ENCODE measurements at regions not wholly inside any gene's neighbourhood (a gene's known extent, or its start where the extent isn't known, plus 50 kb on each side); places are given as distances from the start of the nearest gene placed in this dataset.
A peak's percentile ranks its signal among the peaks of the same experiment; 100 is the strongest.

DNA sequence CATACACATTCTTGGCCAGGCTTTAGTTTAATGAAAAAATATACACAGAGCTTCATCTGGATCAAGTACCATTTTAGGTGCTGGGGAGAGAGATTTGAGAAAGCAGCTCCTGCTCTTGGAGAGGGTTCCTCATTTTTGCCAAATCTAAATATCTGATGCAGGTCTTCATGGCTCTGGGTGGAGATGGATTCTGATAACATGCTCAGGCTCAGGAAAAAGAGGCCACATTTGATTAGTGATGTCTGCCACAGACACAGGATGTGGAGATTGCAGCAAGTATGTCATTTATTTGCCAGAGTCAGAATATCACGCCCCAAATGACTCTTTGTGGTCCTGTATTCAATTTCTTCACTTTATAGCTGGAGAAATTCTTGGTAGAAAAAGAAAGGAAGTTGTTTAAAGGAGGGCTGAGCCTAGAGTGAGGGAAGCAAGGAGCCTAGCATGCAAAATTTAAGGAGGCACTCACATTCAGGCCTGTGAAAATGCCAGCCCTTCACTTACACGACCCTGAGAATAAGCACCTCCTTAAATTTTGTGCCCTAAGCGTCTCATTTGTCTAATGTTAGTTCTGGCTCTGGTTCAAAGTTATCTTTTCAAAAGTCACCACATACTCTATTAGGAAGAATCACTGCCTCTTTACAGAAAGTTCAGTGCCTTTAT is 492.9 kb upstream of the TBX3 start:
- DNase-seq (ENCODE audit: low read depth), result no peak

- DNase-seq (ENCODE audit: low read depth), result no peak
Measured at GRCh38 chr12:115174920-115175319, 490.9 kb upstream of the TBX3 start.

- DNase-seq (ENCODE audit: low read depth), result peak; percentile 39
Measured at GRCh38 chr12:115172521-115172920, 488.5 kb upstream of the TBX3 start.

GRCh38 chr12:115169981-115170380 is 486.0 kb upstream of the TBX3 start:
- DNase-seq (ENCODE audit: low read depth), result no peak

DNA sequence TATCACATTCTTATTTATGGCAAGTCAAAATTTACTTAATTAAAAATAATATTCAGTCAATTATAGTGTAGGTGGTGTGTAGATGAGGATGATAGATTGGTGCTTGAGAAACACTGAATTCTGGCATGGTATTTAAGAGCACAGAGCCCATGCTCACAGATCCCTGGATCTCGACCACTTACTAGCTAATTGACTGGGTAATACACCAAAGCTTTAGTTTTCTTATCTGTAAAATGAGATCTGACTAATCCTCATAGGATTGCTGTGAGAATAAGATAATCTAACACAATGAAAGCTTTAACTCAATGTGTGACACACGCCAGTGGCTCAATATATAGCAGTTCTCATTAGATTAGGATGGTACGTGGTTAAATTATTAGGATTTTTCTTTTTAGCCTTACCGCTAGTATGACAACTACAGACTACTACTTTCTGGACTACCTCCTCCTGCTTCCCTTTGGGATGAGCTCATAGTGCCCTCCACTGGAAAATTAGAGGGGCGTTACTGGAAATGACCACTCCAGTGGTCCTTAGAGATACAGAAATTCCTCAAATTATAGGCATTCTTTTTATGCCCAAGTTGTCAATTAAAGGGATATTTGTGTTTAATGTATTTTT is 482.8 kb upstream of the TBX3 start:
- no peak for DNase-seq (ENCODE audit: low read depth)

- DNase-seq (ENCODE audit: low read depth), result no peak
Measured at GRCh38 chr12:115163710-115164109, 479.7 kb upstream of the TBX3 start.

- DNase-seq (ENCODE audit: low read depth), result no peak
Measured at GRCh38 chr12:115160271-115161128, 476.5 kb upstream of the TBX3 start.

DNA sequence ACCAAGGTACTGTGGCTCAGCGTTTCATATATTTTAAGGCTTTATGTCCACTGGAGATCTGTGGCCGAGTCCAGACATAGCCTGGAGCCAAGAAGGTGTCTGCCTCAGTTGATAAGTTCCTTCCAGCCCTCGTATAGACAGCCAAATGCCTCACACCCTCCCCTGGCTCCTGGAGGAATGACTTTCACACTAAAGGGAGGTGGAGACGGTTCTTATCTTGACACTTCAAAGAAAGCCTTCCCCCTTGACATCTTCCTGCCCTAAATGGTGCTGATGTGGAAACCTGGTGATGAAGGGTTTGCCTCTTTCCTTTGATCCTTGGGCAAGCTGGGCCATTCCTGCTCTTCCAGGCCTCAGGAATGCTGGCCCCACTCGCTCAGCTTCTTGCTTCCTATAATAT is 474.8 kb upstream of the TBX3 start:
- DNase-seq (ENCODE audit: low read depth), result no peak

DNA sequence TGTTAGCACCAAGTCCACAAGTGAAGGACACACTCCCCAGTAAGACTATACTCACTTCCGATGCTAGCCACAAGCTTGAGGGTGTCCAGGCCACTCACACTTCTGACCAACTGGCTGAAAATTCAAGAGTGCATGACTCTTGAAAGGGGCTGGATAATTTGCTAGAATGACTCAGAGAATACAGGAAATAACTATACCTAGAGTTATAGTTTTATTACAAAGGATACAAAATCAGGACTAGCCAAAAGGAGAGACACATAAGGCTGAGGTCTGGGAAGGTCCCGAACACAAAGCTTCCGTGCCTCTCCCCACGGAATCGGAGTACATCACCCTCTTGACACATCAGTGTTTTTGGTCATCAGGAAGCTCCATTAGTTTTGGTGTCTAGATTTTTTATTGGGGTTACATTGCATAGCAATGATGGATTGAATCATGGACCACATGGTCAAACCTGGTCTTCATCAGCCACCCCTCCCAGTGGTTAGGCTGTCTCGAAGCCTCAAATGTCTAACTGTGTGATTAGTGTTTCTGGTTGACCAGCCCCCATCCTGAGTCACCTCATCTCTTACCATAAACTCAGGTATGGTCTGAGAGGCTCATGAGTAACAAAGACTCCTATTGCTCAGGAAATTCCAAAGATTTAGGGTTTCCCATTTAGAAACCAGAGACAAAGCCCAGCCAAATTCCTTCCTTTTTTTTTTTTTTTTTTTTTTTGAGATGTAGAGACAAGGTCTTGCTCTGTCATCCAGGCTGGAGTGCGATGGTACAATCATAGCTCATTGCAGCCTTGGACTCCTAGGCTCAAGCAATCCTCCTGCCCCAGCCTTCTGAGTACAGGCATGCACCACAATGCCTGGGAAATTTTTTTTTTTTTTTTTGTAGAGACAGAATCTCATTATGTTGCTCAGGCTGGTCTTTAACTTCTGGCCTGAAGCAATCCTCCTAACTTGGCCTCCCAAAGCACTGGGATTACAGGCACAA is 472.0 kb upstream of the TBX3 start:
- peak; percentile 86 for DNase-seq (ENCODE audit: low read depth)

DNA sequence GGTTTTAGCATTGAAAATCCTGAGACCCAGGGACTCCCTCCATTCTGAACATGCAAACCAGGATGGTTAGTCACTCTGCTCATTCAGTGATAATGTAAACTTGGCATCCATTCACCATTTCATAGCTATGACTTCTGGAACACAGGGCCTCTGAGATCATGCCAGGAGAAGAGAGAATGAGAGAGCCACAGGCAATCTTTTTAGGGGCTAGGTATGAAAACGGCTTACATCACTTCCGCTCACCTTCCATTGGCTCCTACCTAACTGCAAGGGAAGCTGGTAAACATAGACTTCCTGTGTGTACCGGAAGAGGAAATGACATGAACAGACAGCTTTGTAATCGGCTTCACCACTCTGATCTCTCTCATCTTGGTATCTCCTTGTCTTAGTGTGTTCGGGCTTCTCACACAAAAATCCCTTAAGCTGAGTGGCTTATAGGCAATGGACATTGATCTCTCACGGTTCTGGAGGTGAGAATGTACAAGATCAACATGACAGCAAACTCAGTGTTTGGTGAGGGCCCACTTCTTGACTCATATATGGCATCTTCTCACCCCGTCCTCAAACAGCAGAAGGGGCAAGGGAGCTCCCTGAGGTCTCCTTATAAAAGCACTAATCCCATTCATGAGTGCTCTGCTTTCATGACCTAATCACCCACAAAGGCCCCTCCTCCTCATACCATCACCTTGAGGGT is 465.9 kb upstream of the TBX3 start:
- DNase-seq (ENCODE audit: low read depth), result peak; percentile 70

DNA sequence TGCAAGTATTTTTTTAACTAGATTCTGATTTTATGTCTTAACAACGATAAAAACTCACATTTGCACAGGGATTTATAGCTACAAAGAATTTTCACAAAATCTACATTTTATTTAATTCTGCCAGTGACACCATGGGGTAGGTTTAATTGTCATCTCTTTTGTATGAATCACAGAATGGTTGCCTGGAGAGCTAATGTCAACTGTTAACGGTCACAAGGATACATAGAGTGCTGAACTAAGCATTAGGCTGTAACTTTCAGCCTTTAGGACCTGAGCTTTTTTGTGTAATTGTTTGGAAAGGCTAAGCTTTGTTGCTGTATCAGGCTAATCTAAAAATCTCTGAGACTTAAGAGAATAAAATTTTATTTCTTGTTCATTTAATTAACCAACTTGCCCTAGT is 465.3 kb upstream of the TBX3 start:
- DNase-seq (ENCODE audit: low read depth), result no peak

DNA sequence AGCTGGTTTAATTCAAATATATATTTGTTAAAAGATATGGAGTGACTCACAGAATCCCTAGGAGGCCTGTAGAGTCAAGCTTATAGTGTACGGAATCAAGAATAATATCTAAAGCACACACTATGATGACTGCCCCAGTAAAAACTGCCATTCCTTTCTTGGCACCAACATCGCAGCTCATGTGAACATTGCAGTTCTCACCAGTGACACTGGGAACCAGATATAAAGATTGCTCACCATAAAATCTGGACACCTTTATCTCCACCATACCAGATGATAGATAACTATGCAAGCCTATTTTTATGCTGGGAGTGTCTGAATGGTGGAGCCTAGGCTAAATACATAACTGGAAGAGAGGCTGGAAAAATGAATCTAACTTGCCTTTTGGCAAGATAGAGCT is 463.9 kb upstream of the TBX3 start:
- DNase-seq (ENCODE audit: low read depth), result no peak

DNA sequence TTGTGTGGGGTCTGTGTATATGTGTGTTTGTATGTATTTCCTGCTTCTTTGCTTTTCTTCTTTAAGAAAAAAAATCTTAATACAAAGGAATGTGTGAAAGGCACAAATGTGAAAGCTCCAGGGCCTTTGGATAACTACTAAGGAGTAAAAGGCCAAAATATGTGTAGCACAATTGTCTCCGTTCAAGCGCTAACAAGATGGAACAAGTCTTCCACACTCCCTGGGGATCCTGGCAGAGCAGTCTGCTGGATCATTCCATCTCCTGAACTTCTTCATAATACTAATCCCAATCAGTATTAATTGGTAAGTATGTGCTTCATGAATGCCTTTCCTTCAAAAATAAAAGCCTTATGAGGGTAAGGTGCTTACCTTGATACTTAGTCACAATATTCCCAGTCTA is 462.5 kb upstream of the TBX3 start:
- DNase-seq (ENCODE audit: low read depth), result no peak

DNA sequence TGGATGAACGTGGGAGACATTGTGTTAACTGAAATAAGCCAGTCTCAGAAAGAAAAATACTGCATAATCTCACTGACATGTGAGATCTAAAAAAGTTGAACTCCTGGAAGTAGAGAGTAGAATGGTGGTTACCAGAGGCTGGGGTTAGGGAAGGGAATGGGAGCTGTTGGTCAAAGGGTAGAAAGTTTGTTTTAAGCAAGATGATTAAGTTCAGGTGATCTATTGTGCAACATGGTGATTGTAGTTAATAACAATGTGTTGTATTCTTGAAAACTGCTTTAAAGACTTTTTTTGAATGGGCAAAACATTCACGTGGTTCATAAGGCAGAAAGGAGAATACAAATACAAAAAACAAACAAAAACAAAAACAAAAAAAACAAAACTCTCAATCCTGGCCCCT is 460.4 kb upstream of the TBX3 start:
- no peak for DNase-seq (ENCODE audit: low read depth)

- DNase-seq (ENCODE audit: low read depth), result no peak
Measured at GRCh38 chr12:115140981-115141655, 457.1 kb upstream of the TBX3 start.

DNA sequence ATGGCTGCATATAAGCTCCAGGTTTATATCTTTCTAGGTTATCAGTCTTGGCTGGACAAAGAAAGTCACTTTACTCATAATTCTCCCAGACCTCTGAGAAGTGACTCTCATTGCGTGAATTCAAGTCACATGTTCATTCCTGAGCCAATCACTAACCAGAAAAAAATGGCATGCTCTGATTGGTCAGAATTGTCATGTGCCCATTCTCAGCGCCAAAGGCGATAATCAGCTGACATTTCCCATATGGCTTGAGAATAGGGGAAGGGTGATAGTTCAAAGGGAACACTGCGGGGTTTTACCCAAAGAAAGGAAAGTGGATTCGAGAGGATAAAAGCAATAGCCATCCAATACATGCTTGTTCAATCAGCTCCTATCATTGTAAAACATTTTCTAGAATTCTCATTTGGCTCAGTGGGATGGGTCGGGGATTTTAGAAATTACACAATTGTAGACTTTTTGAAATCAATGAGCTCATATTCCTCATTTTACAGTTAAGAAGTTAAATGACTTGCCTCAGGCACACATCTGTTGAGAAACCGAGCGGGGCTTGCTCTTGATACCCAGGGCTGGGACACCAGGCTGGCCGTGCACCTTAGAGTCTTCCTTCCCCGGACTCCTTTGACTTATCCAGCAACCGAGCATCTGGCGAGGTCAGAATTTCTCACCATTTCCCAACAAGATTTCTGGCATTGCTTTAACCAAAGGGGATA is 454.0 kb upstream of the TBX3 start:
- no peak for DNase-seq (ENCODE audit: low read depth)

- DNase-seq (ENCODE audit: low read depth), result peak; percentile 53
Measured at GRCh38 chr12:115135800-115136211, 451.8 kb upstream of the TBX3 start.

- DNase-seq (ENCODE audit: low read depth), result no peak
Measured at GRCh38 chr12:115134298-115134697, 450.3 kb upstream of the TBX3 start.

GRCh38 chr12:115132905-115133304 is 448.9 kb upstream of the TBX3 start:
- DNase-seq (ENCODE audit: low read depth), result no peak

DNA sequence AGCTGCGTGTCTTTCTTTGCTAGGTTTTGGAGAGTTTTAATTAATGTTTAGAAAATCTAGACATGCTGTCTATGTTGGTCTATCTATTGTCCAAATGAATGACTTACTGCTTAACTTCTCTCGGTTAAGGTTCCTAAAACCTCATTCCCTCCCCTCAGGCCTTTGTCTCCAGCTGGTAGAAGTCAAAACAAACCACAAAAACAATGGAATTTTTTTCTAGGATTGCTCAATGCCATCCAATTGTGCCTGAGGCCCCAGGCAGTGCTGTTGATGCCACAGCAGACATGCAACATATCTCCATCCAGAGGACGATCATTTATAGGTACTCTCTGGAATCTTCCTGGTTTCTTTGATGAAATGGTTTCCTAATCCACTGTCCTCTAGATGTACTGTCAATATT is 448.2 kb upstream of the TBX3 start:
- no peak for DNase-seq (ENCODE audit: low read depth)
